ENCODE measurements at regions not wholly inside any gene's neighbourhood (a gene's known extent, or its start where the extent isn't known, plus 50 kb on each side); places are given as distances from the start of the nearest gene placed in this dataset.

- Histone ChIP-seq H3K36me3 (ENCODE audit: insufficient read depth, low read length) (no peaks in the 10 kb centered on the region), H3K9me3 (ENCODE audit: insufficient read depth, low read depth, low read length) (no peaks in the 10 kb centered on the region), H3K4me1 (ENCODE audit: insufficient read depth, low read length) (no peaks in the 10 kb centered on the region), H3K4me3 (ENCODE audit: low read length) (no peak overlapping the region), H3K9ac (ENCODE audit: low read depth, low read length) (no peak overlapping the region), H3K27ac (ENCODE audit: low read depth, low read length) (no peak overlapping the region), H3K27me3 (ENCODE audit: insufficient read depth, low read length) (no peaks in the 10 kb centered on the region)
Observed at GRCh38 chr2:126839796-126840195, 58.9 kb upstream of the TEX51 start.

- no peak overlapping the region for H3K9ac ChIP-seq (ENCODE audit: low read depth, low read length)
- no peaks in the 10 kb centered on the region for H3K36me3 ChIP-seq (ENCODE audit: insufficient read depth, low read length)
- no peak overlapping the region for H3K4me3 ChIP-seq (ENCODE audit: low read length)
- WGBS: 91% methylated on average over 1 of the region's 1 CpG
- H3K27me3 ChIP-seq (ENCODE audit: insufficient read depth, low read length): no peaks in the 10 kb centered on the region
- H3K9me3 ChIP-seq (ENCODE audit: insufficient read depth, low read depth, low read length): no peaks in the 10 kb centered on the region
- H3K27ac ChIP-seq (ENCODE audit: low read depth, low read length): no peak overlapping the region
- no peaks in the 10 kb centered on the region for H3K4me1 ChIP-seq (ENCODE audit: insufficient read depth, low read length)
Observed at GRCh38 chr2:126843081-126843480, 55.6 kb upstream of the TEX51 start.

- no peak overlapping the region for H3K27ac ChIP-seq (ENCODE audit: low read depth, low read length)
Observed at GRCh38 chr2:126846241-126846640, 52.4 kb upstream of the TEX51 start.

More at GRCh38 chr2:126846241-126846640, 52.4 kb upstream of the TEX51 start:
- H3K4me1 ChIP-seq (ENCODE audit: insufficient read depth, low read length): no peaks in the 10 kb centered on the region
- H3K9ac ChIP-seq (ENCODE audit: low read depth, low read length): no peak overlapping the region
- no peaks in the 10 kb centered on the region for H3K9me3 ChIP-seq (ENCODE audit: insufficient read depth, low read depth, low read length)
- H3K27me3 ChIP-seq (ENCODE audit: insufficient read depth, low read length): no peaks in the 10 kb centered on the region
- no peak overlapping the region for H3K4me3 ChIP-seq (ENCODE audit: low read length)
- H3K36me3 ChIP-seq (ENCODE audit: insufficient read depth, low read length): no peaks in the 10 kb centered on the region
- 100% methylated on average over 2 of the region's 4 CpGs for WGBS

Data from HUES64 (cell line).